ENCODE measurements at regions not wholly inside any gene's neighbourhood (a gene's known extent, or its start where the extent isn't known, plus 50 kb on each side); places are given as distances from the start of the nearest gene placed in this dataset.
"Not testable (repeated sequence)": the region's sequence is repeated elsewhere in the genome, so short reads cannot be mapped to it uniquely, and the experiment has no call there.

GRCh38 chr3:35305406-35305805 is 333.9 kb upstream of the ARPP21 start:
- no peak for TF ChIP-seq CTCF (conservative IDR thresholded peaks at IDR 0.05; ENCODE audit: low read depth, low read length)
- no peak overlapping the region for H3K4me3 ChIP-seq (ENCODE audit: low read depth, low read length)
- DNase-seq (ENCODE audit: low read depth): no peak

- DNase-seq (ENCODE audit: low read depth): no peak
- TF ChIP-seq CTCF (conservative IDR thresholded peaks at IDR 0.05; ENCODE audit: low read depth, low read length): no peak
- H3K4me3 ChIP-seq (ENCODE audit: low read depth, low read length): no peak overlapping the region
Observed at GRCh38 chr3:35307296-35307695, 332.0 kb upstream of the ARPP21 start.

GRCh38 chr3:35316841-35317240 is 322.5 kb upstream of the ARPP21 start:
- DNase-seq (ENCODE audit: low read depth); H3K4me3 ChIP-seq (ENCODE audit: low read depth, low read length): not testable (repeated sequence)

GRCh38 chr3:35320646-35321407 is 318.5 kb upstream of the ARPP21 start:
- no peak for TF ChIP-seq CTCF (conservative IDR thresholded peaks at IDR 0.05; ENCODE audit: low read depth, low read length)
- no peak overlapping the region for H3K4me3 ChIP-seq (ENCODE audit: low read depth, low read length)
- no peak for DNase-seq (ENCODE audit: low read depth)

- no peak for DNase-seq (ENCODE audit: low read depth)
- H3K4me3 ChIP-seq (ENCODE audit: low read depth, low read length): no peak overlapping the region
- no peak for TF ChIP-seq CTCF (conservative IDR thresholded peaks at IDR 0.05; ENCODE audit: low read depth, low read length)
Observed at GRCh38 chr3:35322070-35322469, 317.3 kb upstream of the ARPP21 start.

- TF ChIP-seq CTCF (conservative IDR thresholded peaks at IDR 0.05; ENCODE audit: low read depth, low read length): no peak
- no peak overlapping the region for H3K4me3 ChIP-seq (ENCODE audit: low read depth, low read length)
- DNase-seq (ENCODE audit: low read depth): peak; percentile 39
Observed at GRCh38 chr3:35335703-35336102, 303.6 kb upstream of the ARPP21 start.

- no peak for DNase-seq (ENCODE audit: low read depth)
- no peak overlapping the region for H3K4me3 ChIP-seq (ENCODE audit: low read depth, low read length)
- no peak for TF ChIP-seq CTCF (conservative IDR thresholded peaks at IDR 0.05; ENCODE audit: low read depth, low read length)
Observed at GRCh38 chr3:35336601-35337000, 302.7 kb upstream of the ARPP21 start.

All from choroid plexus epithelial cell (primary cell).